Activated naive CD8-positive, alpha-beta T cell (primary cell): ENCODE measurements at regions not wholly inside any gene's neighbourhood (a gene's known extent, or its start where the extent isn't known, plus 50 kb on each side); places are given as distances from the start of the nearest gene placed in this dataset.
"Not testable (repeated sequence)": the region's sequence is repeated elsewhere in the genome, so short reads cannot be mapped to it uniquely, and the experiment has no call there.

Experiments
- H3K27ac Mint-ChIP-seq: one replicate; pipeline ENCODE4 v1.8.0; 2021; ENCODE audit warnings: mixed read lengths
- H3K27me3 Mint-ChIP-seq: one replicate; pipeline ENCODE4 v1.8.0; 2021; ENCODE audit warnings: mixed read lengths
- H3K36me3 Mint-ChIP-seq: one replicate; pipeline ENCODE4 v1.8.0; 2021; ENCODE audit warnings: mixed read lengths
- H3K4me1 Mint-ChIP-seq: one replicate; pipeline ENCODE4 v1.8.0; 2021; ENCODE audit warnings: low read depth, mixed read lengths
- H3K4me3 Mint-ChIP-seq: one replicate; pipeline ENCODE4 v1.8.0; 2021; ENCODE audit warnings: mild to moderate bottlenecking, mixed read lengths
- H3K9me3 Mint-ChIP-seq: one replicate; pipeline ENCODE4 v1.8.0; 2021; ENCODE audit warnings: low read depth, mixed read lengths

DNA sequence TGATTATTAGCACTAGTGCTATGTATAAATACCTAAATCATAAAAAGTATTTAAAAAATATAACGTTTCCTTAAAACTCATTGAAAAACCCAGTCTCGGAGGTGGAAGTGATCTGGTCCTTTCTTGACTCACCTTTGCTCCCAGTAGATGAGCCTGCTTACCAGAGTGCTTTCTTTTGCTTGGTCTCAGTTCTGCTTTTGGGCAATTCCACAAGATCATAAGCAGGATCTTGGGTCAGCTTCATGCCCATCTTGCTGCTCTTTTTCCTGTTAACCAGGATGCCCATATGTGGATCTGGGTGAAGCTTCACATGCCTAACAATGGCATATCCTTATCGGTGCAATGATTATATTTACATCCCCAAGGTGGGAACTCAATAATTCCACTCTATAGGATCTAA lies 332.1 kb upstream of the FAM98A start:
- Mint-ChIP-seq H3K4me1 (no peaks in the 10 kb centered on the region), H3K27ac (no peak overlapping the region), H3K9me3 (no peaks in the 10 kb centered on the region), H3K36me3 (no peaks in the 10 kb centered on the region), H3K4me3 (no peak overlapping the region), H3K27me3 (peaks cover 8% of the 10 kb centered on the region)

DNA sequence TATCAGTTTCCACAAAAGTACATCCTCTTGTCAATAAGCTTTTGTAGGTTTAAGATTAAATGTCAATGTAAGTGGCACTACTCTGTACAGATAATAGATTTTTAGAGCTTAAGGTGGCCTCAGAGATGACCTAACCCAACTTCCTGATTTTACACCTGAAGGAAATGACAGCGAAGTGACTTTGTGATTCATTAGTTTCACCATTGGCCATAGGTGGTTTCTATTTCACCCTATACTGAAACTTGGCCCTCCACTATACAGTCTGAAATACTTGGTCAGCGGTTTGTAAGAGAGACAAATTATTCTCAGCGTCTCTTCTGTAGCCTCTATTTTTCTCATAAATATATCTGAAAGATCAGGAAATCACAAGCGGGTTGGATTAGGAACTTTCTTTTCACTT lies 330.4 kb upstream of the FAM98A start:
- no peaks in the 10 kb centered on the region for H3K36me3 Mint-ChIP-seq
- no peaks in the 10 kb centered on the region for H3K9me3 Mint-ChIP-seq
- no peak overlapping the region for H3K4me3 Mint-ChIP-seq
- H3K4me1 Mint-ChIP-seq = no peaks in the 10 kb centered on the region
- H3K27ac Mint-ChIP-seq = no peak overlapping the region
- H3K27me3 Mint-ChIP-seq = peaks cover 6% of the 10 kb centered on the region

DNA sequence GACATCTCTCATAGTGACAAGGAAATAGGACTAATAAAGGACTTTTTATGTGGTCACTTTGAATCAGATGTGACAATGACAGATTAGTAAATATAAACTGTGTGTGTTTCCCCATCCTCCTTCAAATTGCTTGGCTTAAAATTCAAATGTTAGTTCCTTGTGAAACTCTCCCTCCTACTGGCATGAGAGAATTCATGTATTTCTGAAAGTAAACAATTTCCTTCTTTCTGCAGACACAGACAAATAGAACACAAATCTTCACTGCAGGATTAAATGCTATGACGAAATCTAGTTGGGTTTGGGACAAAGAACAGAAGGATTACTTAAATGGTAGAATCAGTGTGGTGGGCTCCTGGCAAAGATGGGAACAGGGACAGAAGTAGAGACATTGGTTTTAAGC lies 328.7 kb upstream of the FAM98A start:
- H3K27ac Mint-ChIP-seq = no peak overlapping the region
- no peaks in the 10 kb centered on the region for H3K36me3 Mint-ChIP-seq

DNA sequence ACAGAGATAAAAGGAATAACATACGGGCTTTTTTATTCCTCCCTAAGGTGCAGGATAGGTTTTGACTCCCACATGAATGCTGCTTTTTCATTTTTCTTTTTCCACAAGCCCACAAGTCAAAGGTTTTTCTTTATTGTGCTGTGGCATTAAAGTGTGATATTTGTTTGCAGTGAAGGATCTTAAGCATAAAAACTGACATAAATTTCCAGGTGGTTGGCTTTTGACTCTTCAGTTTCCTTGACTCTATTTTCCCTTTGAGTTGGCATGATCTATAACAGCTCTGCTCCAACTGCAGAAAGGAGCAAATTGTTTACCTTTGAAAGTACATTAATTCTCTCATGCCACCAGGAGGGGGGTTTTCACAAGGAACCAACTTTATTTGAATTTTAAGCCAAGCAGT lies 326.2 kb upstream of the FAM98A start:
- Mint-ChIP-seq H3K9me3 (peaks cover 4% of the 10 kb centered on the region), H3K4me1 (no peaks in the 10 kb centered on the region), H3K27me3 (peaks cover 6% of the 10 kb centered on the region), H3K36me3 (no peaks in the 10 kb centered on the region), H3K27ac (no peak overlapping the region), H3K4me3 (no peak overlapping the region)

More for the DNA sequence above, 328.7 kb upstream of the FAM98A start:
- Mint-ChIP-seq H3K4me3 (no peak overlapping the region), H3K9me3 (peaks cover 4% of the 10 kb centered on the region), H3K27me3 (peaks cover 6% of the 10 kb centered on the region), H3K4me1 (no peaks in the 10 kb centered on the region)

DNA sequence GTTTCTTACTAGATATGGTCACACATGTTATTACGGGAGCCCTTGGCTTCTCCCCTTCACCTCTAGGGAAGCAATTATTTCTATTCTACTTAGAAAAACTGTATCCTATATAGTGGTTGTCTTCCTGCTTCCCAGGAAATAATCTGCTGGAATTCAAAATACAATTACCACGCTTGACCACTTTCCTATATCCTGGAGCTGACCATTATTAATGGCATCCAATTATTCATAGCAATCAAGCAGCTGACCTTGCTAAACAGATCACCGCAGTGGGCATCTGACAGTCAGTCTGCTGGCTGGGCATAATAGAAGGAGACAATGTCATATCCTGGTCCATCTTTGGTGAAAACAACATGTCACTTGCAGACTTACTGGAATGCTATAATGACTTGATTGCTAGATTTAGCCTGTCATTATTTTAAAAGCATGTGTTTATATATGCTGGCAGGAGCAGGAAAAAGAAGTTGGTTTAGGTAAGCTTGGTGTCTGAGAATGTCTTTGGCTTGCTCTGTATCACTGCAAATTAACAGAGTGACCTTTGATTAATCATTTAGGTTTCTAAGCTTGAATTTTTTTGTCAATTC lies 325.6 kb upstream of the FAM98A start:
- peaks cover 4% of the 10 kb centered on the region for H3K9me3 Mint-ChIP-seq
- no peak overlapping the region for H3K4me3 Mint-ChIP-seq
- no peak overlapping the region for H3K27ac Mint-ChIP-seq
- no peaks in the 10 kb centered on the region for H3K36me3 Mint-ChIP-seq
- H3K27me3 Mint-ChIP-seq = peaks cover 6% of the 10 kb centered on the region
- no peaks in the 10 kb centered on the region for H3K4me1 Mint-ChIP-seq

DNA sequence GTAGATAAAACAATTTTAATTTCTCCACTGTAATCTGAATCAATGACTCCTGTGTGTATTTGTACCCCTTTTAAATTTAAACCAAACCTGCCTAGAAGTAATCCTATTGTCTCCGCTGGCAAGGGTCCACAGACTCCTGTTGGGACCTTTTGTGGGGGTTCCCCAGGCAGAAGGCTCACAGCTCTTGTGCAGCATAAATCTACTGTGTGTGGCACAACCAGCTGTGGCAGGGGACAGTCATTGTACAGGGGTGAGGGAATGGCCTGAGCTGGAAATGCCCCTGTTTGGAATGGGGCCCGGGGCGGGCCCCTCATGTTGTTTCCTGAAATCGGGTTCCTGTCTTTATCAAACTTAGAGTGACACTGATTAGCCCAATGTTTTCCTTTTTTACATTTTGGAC lies 318.2 kb upstream of the FAM98A start:
- H3K27ac Mint-ChIP-seq = no peak overlapping the region

DNA sequence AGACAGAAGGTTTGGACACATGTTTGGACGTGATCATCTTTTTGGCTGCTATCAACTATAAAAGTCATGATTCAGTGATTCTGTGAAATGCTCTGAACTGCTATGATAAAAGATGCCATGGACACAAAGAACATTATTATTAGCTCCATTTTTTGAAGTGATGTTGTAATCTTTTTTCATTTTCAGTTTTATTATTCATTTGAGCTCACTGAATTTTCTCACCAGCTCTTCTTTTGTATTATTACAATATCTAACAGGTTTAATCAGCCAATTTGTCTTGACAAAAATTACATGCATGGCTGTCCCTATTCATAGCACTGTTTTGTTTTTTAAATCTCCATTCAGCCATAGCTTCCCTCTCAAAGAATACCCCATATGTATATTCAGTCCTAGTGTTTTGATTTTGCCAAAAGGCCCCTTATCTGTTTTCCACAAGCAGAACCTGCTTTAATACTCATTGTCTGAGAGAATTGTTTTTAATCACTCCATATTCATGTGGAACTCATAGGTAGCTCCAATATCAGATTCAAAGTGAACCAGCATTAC lies 314.0 kb upstream of the FAM98A start:
- Mint-ChIP-seq H3K27ac (no peak overlapping the region), H3K36me3 (no peaks in the 10 kb centered on the region), H3K27me3 (no peaks in the 10 kb centered on the region), H3K9me3 (peaks cover 31% of the 10 kb centered on the region), H3K4me3 (no peak overlapping the region), H3K4me1 (no peaks in the 10 kb centered on the region)

More for the DNA sequence above, 318.2 kb upstream of the FAM98A start:
- no peaks in the 10 kb centered on the region for H3K27me3 Mint-ChIP-seq
- peaks cover 26% of the 10 kb centered on the region for H3K9me3 Mint-ChIP-seq
- no peaks in the 10 kb centered on the region for H3K36me3 Mint-ChIP-seq
- no peak overlapping the region for H3K4me3 Mint-ChIP-seq
- no peaks in the 10 kb centered on the region for H3K4me1 Mint-ChIP-seq

DNA sequence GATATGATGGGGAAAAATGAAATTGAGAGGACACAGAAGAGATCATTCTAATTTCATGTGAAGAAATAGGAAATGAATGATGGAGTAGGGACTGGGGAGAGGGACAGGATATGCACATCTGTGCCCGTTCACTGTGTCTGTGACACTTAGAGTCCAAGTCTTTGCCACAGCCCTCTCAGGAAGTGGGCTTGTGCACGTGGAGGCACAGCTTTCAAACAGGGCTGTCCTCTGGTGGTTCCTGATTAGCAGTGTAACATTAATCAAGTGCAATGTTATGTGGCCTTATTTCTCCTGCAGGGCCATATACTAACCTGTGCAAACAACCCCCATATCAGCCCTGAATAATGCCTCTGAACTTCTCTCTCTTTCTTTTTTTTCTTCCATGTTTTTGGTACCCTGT lies 312.2 kb upstream of the FAM98A start:
- Mint-ChIP-seq H3K36me3 (no peaks in the 10 kb centered on the region), H3K4me1 (no peaks in the 10 kb centered on the region), H3K27me3 (no peaks in the 10 kb centered on the region), H3K4me3 (no peak overlapping the region), H3K27ac (no peak overlapping the region), H3K9me3 (peaks cover 31% of the 10 kb centered on the region)

DNA sequence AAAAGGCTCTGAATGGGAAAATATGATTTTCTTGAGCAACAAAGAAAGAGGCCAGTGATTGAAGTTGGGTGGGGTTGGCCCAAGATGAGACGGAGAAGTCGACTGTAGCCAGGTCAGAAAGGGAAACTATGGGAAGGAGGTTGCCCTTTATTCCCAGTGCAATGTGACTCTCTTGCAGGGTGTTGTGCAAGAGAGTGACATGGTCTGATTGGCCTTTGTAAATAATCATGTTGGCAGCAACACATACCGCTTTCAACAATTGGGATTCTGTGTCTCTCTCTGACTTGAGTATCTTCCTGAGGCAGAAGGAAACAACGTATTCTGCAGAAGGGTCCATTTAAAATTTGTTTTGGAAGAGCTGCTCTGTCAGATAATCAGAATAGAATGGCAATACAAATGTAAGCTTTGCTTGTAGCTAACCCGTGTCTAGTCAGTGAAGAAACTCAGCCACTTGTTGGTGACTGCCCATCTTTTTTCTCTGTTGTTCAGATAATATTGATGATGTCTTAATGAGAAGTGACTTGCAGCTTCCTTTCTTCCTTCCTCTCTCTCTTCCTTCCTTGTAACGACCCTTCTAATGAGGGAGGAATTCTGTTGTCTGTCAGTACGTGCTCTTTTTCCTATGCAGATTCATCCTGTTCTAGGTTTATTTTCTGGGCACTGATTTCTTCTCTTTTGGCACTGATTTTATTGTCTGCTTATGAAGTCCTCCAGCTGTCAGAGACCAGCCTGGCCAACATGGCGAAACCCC lies 311.0 kb upstream of the FAM98A start:
- Mint-ChIP-seq H3K4me3 (no peak overlapping the region), H3K4me1 (no peaks in the 10 kb centered on the region), H3K9me3 (peaks cover 25% of the 10 kb centered on the region), H3K36me3 (no peaks in the 10 kb centered on the region), H3K27me3 (no peaks in the 10 kb centered on the region), H3K27ac (no peak overlapping the region)

DNA sequence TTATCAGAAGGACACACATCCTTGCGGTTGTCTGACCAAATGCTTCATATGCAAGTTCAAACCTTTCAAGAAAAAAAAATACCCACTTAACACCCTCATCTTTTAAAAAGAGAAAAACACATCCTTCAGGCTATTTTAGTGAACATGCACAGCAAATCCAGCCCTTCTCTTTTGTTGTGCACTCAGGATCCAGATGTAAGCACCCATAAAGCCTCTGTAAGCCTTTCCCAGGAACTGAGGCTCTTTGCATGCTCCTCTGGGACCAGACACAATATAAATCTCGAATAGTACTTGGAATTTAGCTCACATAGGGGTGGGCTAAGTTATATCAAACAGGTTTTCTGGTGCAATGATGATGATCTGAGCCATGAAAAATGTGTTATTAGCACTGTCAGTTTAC lies 308.8 kb upstream of the FAM98A start:
- no peaks in the 10 kb centered on the region for H3K4me1 Mint-ChIP-seq
- no peak overlapping the region for H3K4me3 Mint-ChIP-seq
- H3K36me3 Mint-ChIP-seq = no peaks in the 10 kb centered on the region
- H3K9me3 Mint-ChIP-seq = peaks cover 12% of the 10 kb centered on the region
- no peaks in the 10 kb centered on the region for H3K27me3 Mint-ChIP-seq
- no peak overlapping the region for H3K27ac Mint-ChIP-seq

DNA sequence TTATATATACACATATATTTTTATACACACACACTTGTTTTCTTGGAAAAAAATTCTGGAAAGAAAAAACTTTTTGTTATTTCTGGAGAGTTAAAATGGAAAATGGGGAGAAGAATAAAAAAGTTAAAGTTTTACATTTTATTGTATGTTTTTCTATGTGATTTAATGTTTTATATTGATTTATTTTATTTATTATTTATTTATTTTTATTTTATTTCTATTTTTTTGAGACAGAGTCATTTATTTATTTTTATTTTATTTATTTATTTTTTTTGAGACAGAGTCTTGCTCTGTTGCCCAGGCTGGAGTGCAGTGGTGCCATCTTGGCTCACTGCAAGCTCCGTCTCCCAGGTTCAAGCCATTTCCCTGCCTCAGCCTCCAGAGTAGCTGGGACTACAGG lies 307.0 kb upstream of the FAM98A start:
- not testable (repeated sequence) for H3K27me3 Mint-ChIP-seq, H3K27ac Mint-ChIP-seq, H3K4me3 Mint-ChIP-seq, H3K4me1 Mint-ChIP-seq, H3K9me3 Mint-ChIP-seq, H3K36me3 Mint-ChIP-seq

DNA sequence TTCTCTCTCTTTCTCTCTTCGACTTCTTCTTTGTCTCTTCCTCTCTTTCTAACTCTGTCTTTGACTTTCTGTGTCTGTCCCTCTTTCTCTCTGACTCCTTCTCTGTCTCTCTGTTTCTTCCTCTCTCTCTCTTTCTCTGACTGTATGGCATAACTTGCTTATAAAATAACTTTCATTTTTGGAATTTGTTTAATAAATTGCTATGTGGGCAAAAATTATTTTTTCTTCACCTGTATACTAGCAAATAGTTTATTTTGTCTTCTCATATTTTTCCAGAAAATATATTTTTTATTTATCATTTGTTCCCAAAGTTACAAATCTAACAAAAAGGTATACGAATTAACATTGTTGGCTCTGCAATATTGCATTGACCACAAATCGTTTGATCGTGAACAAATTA lies 305.7 kb upstream of the FAM98A start:
- Mint-ChIP-seq H3K27me3 (no peaks in the 10 kb centered on the region), H3K9me3 (peaks cover 9% of the 10 kb centered on the region), H3K27ac (no peak overlapping the region), H3K4me3 (no peak overlapping the region), H3K4me1 (no peaks in the 10 kb centered on the region), H3K36me3 (no peaks in the 10 kb centered on the region)

DNA sequence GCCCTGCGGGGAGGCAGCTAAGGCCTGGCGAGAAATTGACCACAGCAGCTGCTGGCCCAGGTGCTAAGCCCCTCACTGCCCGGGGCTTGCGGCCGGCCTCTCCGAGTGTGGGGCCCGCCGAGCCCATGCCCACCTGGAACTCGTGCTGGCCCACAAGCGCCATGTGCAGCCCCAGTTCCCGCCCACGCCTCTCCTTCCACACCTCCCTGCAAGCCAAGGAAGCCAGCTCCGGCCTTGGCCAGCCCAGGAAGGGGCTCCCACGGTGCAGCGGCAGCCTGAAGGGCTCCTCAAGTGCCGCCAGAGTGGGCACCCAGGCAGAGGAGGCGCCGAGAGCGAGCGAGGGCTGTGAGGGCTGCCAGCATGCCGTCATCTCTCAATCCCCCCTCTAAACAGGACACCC lies 304.6 kb upstream of the FAM98A start:
- Mint-ChIP-seq H3K27me3 (no peaks in the 10 kb centered on the region), H3K4me1 (no peaks in the 10 kb centered on the region), H3K9me3 (peaks cover 4% of the 10 kb centered on the region), H3K4me3 (no peak overlapping the region), H3K27ac (no peak overlapping the region), H3K36me3 (no peaks in the 10 kb centered on the region)

DNA sequence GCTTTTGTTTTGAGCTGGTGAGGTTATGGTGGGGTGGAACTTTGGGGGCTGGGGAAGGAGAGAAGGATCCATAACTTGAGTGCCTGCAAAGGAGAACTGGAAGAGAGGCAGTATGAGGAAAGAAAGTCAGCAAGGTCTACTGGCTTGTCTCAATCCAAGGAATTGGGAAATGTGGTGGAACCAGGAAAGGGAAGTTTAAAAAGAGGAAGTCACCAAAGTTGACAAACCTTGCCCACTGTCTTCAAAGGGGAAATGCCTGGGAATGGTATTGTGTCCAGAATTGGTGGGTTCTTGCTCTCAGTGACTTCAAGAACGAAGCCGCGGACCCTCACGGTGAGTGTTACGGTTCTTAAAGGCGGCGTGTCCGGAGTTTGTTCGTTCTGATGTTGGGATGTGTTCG lies 304.1 kb upstream of the FAM98A start:
- H3K36me3 Mint-ChIP-seq = no peaks in the 10 kb centered on the region
- no peak overlapping the region for H3K4me3 Mint-ChIP-seq
- H3K4me1 Mint-ChIP-seq = no peaks in the 10 kb centered on the region
- H3K27me3 Mint-ChIP-seq = no peaks in the 10 kb centered on the region
- H3K9me3 Mint-ChIP-seq = peaks cover 4% of the 10 kb centered on the region
- H3K27ac Mint-ChIP-seq = no peak overlapping the region

DNA sequence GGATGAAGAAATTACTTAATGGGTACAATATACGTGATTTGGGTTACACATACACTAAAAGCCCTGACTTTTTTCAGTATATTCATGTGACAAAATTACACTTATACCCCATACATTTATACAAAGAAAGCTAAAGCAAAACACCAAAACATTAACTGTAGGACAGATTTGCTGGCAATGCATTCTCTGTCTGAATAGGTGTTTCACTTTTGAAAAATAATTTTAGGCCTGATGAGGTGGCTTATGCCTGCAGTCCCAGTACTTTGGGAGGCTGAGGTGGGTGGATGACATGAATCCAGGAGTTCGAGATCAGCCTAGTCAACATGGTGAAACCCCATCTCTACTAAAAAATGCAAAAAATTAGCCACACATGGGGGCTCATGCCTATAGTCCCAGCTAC lies 301.5 kb upstream of the FAM98A start:
- Mint-ChIP-seq H3K36me3 (no peaks in the 10 kb centered on the region), H3K27me3 (no peaks in the 10 kb centered on the region), H3K4me3 (no peak overlapping the region), H3K27ac (no peak overlapping the region), H3K4me1 (no peaks in the 10 kb centered on the region), H3K9me3 (peaks cover 4% of the 10 kb centered on the region)

DNA sequence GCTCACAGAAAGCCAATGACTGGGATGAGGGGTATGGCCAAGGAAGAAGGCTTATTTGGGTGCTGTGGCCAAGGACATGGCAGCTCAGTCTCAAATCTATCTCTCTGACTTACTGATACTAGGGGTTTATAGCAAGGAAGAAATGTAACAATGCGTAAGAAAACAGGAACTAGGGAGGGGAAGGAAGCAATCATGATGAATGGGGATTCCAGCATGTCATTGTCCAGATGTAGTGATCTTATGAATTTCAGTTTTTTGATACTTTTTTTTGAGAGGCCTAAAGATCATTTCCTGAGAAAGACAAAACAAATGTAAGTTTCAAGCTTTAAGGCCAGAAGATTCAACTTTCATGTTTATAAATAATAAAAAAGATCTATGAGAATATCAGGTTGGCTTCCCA lies 298.6 kb upstream of the FAM98A start:
- H3K36me3 Mint-ChIP-seq = no peaks in the 10 kb centered on the region
- no peaks in the 10 kb centered on the region for H3K9me3 Mint-ChIP-seq
- no peak overlapping the region for H3K4me3 Mint-ChIP-seq
- peaks cover 2% of the 10 kb centered on the region for H3K27me3 Mint-ChIP-seq
- H3K4me1 Mint-ChIP-seq = no peaks in the 10 kb centered on the region
- H3K27ac Mint-ChIP-seq = no peak overlapping the region
